Ammon's horn (tissue), 1 donor: ENCODE measurements at regions not wholly inside any gene's neighbourhood (a gene's known extent, or its start where the extent isn't known, plus 50 kb on each side); places are given as distances from the start of the nearest gene placed in this dataset.
"Not testable (repeated sequence)": the region's sequence is repeated elsewhere in the genome, so short reads cannot be mapped to it uniquely, and the experiment has no call there.

Source experiments
- DNase-seq: peaks from one replicate; pipeline ENCODE4 v3.0.0-alpha.2; 2016; ENCODE audit warnings: low spot score

DNA sequence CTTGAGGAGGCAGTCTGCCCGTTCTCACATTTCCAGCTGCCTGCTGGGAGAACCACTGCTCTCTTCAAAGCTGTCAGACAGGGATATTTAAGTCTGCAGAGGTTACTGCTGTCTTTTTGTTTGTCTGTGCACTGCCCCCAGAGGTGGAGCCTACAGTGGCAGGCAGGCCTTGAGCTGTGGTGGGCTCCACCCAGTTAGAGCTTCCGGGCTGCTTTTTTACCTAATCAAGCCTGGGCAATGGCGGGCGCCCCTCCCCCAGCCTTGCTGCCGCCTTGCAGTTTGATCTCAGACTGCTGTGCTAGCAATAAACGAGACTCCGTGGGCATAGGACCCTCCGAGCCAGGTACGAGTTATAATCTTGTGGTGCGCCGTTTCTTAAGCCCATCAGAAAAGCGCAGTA lies 414.6 kb upstream of the GRIN3A start:
- DNase-seq = not testable (repeated sequence)

- no peak for DNase-seq
These were observed 397.3 kb upstream of the GRIN3A start for GRCh38 chr9:102135768-102136167.

DNA sequence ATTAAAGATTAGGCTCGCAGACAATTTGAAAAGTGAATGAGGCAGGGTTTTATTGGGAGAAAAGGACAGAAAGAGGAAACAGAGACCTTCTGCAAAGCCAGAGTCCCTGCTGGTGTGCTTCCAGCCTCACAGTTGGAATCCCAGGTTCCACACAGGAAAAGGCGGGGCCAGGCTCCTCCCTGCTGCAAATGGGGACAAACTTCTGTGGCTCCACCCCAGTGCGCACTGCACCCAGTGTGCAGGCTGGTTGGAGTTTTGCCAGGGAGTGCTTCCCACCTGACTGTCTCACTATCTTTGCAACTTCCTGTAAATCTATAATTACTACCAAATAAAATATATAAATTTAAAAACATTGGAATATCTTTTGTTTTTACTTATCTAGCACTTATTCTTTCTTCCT lies 386.0 kb upstream of the GRIN3A start:
- DNase-seq = no peak

GRCh38 chr9:102114557-102114956 lies 376.1 kb upstream of the GRIN3A start:
- DNase-seq = no peak

DNA sequence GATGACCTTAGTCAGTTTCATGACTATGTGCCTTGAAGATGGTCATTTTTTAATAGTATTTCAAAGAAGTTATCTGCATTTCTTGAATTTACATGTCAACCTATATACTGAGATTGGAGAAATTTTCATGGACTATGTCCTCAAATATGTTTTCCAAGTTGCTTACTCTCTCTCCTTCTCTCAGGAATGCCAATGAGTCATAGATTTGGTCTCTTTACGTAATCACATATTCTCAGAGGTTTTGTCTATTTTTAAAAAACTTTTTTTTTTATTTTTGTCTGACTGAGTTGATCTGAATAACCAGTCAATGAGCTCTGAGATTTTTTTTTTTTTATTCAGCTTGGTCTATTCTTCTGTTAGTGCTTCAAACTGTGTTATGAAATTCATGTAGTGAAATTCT lies 374.7 kb upstream of the GRIN3A start:
- DNase-seq = no peak

DNA sequence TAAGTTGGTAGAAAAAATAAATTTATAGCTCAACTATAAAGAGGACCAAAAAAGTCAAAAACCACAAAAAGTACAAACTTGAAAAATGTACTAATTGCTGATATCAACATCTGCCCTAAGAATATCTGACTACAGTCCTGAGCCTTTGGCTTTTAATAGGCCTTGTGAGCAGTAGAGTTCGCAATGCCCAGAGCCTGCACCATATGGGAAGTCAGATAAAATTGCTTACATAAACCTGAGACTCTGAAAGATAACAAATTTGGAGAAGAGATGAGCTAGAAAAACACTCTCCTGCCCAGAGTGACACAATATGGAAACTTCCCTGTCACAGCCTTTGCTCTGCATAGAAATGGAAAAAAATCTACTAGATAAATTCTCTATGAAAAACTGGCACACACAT lies 368.0 kb upstream of the GRIN3A start:
- no peak for DNase-seq

DNA sequence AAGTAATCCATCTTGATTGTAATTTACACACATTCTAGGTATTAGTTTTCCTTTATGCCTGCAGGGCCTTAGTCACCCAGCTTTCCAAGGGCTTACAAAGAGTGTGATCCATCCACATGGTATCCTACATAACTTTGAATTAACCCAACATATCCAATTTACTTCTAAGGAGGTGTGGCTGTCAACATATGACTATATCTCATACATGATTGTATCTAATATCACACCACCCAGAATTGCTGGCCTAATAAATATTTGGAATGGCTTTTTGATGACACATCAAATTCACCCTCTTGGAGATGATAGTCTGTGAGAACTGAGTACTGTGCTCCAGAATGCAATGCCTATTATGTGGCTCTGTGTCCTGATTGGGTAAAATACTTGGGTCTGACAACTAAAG lies 363.3 kb upstream of the GRIN3A start:
- DNase-seq = no peak

DNA sequence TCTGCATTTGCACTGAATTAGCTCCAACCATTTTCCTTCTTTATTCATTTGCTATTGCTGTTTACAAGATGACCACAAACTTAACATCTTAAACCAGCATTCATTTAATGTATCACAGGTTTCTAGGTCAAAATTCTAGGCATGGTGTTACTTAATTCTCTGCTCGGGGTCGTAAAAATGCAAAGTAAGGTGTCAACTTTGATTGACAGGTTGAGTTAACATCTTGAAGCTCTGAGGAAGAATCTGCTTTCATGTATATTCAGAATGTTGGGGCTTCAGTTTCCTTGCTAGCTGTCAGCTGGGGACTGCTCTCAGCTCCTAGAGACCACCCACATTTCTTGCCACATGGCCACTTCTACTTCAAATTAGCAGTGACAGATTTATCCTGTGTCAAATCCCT lies 348.7 kb upstream of the GRIN3A start:
- DNase-seq = no peak

GRCh38 chr9:102085548-102085947 lies 347.1 kb upstream of the GRIN3A start:
- DNase-seq = no peak

DNA sequence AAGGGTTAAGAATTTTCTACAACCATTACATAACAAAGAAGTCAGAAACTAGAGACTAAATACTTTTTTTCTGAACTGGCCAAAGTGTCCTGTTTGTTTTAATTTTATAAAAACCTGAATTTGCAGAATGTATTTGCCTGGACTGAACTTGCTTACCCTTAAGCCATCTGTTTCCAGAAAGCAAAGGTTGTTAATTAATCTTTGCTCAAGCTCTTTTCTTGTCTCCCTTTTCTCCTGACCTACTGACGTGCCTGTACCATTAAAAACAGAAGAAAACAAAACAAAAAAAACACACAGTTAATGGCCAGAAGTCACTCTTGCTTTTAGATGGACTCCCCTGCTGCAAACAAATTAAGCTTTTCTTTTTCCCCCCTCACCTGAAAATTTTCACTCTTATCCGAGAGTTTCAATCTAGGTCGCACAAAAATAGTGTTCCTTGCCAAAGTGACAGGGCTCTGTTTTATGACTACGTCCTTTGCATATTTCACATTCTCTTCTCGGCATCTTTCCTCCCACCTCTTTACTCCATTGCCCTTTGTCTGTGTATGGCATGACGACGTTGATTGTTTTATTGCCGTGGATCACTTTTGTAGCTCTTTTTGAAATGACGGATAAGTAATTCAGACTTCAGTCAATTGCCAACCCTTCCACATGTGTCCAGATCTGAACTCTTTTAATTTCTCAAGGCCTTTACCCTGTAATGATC lies 333.8 kb upstream of the GRIN3A start:
- no peak for DNase-seq

- DNase-seq = no peak
These were observed 331.5 kb upstream of the GRIN3A start for GRCh38 chr9:102069969-102070368.

DNA sequence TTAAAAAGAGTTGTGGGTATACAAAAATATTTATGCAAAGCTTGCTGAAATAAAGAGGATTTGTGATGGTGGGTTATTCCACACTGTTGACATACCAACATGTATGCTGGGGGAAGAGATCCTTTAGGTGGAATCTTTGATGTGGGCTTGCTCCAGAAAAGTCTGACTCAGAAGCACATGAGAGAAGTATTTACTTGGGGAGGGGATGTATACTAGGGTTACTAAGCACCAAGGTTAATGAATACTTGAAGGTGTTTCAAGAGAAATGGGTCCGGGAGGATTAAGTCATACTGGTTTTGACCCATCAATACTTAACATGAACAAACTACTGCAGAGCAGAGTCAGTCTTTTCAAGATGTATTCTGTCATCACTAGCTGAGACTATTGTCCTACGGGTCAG lies 316.4 kb upstream of the GRIN3A start:
- no peak for DNase-seq

- DNase-seq = no peak
These were observed 311.3 kb upstream of the GRIN3A start for GRCh38 chr9:102049586-102050246.

DNA sequence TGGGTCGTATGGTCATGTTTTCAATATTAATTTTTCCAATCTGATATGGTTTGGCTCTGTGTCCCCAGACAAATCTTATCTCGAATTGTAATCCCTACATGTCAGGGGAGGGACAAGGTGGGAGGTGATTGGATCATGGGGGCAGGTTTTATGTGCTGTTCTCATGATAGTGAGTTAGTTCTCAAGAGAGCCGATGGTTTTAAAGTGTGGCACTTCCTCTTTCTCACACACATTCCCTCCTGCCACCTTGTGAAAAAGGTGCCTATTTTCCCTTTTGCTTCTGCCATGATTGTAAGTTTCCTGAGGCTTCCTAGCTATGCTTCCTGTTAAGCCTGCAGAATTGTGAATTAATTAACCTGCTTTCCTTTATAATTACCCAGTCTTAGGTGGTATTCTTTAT lies 309.1 kb upstream of the GRIN3A start:
- no peak for DNase-seq

DNA sequence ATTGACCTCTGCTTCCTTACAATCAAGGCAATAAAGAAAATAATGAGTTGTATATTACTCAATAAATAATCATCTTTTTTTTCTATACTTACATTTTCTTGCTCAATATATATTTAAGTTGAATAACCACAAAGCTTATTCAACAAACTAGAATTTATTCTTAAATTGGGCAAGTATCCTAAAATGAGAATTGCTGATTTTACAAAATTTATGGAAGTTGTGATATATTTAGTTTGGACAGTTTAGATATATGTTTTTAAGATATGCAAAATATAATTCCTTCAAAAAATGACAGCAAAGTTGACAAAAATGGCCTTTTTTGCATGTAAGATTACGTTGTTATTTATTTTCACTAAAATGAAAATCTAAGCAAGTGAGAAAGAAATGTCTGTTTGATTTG lies 305.7 kb upstream of the GRIN3A start:
- DNase-seq = no peak

- no peak for DNase-seq
These were observed 299.6 kb upstream of the GRIN3A start for GRCh38 chr9:102038006-102038405.

GRCh38 chr9:102035929-102036328 lies 297.5 kb upstream of the GRIN3A start:
- DNase-seq = no peak

DNA sequence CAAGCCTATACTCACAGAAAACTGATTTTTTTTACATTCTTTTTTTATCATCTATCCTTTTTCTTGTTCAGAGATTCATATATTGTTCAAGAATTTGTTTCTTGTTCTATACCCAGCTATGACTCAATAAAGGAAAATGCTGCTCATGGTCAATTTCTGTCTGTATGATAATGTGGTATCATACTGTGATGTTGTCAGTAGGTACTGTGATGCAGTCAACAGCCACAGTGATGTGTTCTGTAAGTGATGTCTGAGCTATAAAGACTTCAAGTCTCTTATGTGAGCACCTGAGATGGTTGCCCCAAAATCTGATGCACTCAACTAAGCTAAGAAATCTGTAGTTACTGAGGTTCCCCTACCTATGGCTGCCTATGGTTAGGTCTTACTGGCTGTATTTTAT lies 294.2 kb upstream of the GRIN3A start:
- no peak for DNase-seq

DNA sequence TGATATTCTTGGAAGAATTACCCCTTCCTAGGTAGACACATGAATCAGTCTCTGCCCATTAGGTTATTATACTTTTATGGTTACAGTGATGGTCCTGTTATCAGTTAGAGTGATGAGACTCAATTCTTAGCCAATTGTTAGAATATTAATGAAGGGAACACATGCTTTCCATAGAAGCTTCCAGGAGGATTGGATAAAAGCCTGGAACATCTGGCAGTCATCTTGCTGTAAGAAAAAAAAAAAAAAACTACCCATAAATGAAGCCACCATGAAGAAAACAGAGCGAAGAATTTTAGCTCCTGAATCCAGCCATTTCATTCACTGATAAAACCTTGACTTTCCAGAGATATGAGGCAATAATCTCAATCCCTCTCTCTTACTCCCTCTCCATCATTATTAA lies 262.5 kb upstream of the GRIN3A start:
- no peak for DNase-seq

DNA sequence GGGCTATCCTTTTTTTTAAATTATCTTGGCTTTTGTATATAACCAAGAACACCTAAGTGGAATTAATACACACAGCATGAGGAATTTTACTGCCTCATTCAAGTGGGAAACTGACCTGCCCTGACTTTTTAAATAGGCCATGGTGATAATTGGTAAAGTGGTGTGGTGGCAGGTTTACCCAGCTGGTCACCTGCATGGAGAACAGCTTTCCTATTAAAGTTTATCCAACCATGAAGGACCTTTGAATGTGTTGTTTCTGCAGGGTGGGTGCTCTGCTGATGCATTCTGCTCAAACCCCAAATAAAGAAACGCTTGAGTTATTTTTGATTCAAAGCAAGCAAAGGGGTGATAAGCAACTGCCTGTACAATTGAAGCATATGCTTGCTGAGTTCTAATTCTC lies 261.0 kb upstream of the GRIN3A start:
- DNase-seq = peak; percentile 11

GRCh38 chr9:101995231-101995630 lies 256.8 kb upstream of the GRIN3A start:
- no peak for DNase-seq

DNA sequence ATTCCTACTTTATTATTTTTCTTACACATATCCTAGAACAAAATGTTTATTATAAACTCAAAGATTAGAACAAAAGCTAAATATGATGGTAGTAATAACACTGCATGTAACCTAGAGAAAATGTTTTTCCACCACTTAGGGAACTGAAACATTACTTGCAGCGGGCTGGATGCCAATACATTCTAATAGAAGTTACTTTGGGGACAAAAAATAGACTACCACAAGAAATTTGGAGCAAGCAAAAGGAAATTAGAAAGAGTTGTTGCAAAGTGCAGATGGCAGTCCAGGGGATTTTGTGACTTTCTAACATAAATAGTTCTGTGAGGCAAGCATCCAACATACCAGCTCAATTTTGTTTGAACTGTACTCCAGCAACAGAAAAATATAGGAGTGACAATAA lies 255.3 kb upstream of the GRIN3A start:
- no peak for DNase-seq

DNA sequence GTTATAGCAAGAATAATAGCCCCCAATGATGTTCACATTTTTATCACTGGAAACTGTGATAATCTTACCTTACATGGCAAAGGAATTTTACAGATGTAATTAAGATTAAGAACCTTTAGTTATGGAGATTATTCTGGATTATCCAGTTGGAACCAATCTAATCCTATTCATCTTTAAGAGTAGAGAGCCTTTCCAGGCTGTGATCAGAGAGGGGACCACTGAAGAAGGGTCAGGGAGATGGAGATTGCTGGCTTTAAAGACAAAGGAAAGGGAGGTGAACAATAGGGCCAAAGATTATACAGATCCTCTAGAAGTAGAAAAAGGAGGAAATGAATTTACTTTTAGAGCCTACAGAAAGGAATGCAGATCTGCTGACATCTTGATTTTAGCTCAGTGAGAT lies 253.5 kb upstream of the GRIN3A start:
- DNase-seq = no peak

- DNase-seq = no peak
These were observed 239.3 kb upstream of the GRIN3A start for GRCh38 chr9:101977614-101978210.
